Islet precursor cell (in vitro differentiated cells): ENCODE measurements at regions not wholly inside any gene's neighbourhood (a gene's known extent, or its start where the extent isn't known, plus 50 kb on each side); places are given as distances from the start of the nearest gene placed in this dataset.

ENCODE experiments used
- DNase-seq: peaks from one replicate; pipeline ENCODE4 v3.0.0-alpha.2; 2018

DNA sequence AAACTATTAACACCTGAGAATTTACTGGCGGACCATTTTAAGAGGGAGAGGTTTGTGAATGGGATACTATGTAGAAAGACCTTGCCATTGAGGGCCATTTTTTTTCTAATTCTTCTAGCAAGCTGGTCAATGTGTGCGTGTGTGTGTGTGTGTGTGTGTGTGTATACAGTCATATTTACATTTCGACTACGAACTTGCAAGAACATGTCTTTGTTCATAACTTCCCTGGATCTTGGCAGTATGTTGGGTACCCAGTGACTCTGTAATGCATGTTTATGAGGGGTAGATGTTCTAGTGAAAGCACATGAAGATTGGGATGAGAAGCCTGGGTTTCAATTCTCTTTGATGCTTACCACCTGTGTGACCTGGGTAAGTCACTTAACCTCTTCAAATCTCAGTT, 133.6 kb downstream of the UBE2E3 start:
- DNase-seq: no peak

DNA sequence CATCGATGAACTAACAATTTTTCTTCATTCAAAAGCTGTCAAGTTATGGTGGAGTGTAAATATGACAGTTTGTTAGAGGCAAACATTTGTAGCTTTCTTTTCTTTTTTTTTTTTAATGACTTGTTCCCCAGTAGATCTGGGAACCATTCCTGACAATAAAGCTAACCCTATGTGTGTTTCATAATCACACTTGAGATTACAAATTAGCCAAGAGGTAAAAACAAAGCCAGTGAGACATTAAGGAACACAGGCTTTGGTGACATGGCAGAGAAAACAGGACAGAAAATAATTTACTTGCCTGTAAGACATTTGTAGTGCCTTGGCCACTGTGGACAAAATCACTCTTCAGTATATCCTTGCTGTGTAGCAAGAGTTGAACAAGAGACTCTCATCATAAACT, 135.9 kb downstream of the UBE2E3 start:
- DNase-seq: no peak

GRCh38 chr2:181117206-181117925, 137.0 kb downstream of the UBE2E3 start:
- no peak for DNase-seq

DNA sequence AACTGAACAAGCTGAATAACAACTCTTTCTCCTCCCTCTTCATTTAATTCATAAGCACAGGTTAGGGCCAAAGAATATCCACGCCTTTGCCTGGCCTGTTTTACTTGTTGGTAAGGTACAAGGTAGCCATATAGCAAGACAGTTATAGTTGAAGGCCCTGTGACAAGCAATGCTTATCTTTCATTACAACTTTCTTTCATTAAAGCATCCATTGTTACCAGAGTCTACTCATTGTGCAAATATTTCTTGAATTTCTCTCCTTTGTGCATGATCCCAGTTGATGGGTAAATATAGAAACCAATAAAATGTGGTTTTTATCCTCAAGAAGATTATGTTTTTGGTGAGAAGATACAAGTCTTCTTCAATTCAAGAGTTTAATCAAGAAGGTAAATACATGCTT, 140.2 kb downstream of the UBE2E3 start:
- no peak for DNase-seq

DNA sequence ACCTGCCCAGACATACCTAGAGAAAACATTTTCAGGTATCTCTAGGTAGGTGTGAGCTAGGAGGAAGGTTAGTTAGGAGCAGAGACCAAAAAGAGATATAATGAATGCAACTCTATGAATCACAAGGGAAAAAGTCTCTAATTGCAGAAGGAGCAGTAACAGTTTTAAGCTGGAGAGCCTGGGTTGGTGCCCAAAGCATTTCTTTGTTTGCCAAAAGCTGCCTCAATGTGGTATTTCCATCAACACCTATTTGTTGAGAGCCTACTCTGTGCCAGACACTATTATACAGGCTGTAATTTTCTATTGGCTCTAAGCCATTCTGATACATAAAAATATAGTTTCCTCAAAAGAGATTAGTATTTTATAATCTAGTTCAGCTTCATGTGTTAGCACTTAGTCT, 141.6 kb downstream of the UBE2E3 start:
- DNase-seq: no peak

- DNase-seq: no peak
These were observed 142.2 kb downstream of the UBE2E3 start for GRCh38 chr2:181122601-181123000.

DNA sequence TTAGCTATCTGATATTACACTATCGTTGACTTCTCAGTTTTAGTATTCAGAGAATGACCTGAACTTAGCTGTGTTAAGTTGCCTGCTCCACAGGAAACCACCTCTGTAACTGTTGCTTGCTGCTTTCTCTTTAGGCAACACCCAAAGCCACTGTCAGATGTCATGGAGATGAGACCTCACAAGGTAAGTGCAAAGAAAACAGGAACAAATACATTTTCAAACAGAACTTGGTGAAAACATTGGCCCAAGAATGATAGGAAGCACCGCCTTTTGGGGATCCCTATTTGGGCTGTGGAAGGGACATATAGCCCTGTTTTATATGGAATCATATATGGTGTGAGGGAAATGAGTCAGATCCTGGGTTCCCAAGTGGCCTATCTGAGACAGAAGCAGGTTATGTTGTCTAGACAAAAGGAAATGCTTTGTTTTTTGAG, 143.4 kb downstream of the UBE2E3 start:
- DNase-seq: no peak

DNA sequence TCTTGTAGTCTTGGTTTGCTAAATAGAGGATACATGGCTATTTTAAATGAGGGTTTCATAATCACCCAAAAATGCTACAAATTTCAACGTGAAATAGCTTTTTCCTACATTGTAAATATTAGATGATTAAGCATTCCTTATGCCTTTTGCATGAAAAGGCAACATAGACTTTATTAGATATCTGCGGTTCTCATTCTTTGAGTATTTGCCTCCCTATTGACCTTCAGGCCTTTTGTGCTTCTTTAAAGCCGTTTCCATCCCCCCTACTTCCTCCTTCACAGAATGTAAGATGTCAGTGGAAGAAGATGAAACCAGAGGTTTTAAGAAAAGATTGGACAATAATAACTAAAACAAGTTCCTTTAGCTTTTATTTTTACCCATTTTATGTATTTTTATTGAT, 144.1 kb downstream of the UBE2E3 start:
- no peak for DNase-seq

- DNase-seq: no peak
These were observed 145.0 kb downstream of the UBE2E3 start for GRCh38 chr2:181125359-181125758.

- no peak for DNase-seq
These were observed 146.0 kb downstream of the UBE2E3 start for GRCh38 chr2:181126311-181126868.

DNA sequence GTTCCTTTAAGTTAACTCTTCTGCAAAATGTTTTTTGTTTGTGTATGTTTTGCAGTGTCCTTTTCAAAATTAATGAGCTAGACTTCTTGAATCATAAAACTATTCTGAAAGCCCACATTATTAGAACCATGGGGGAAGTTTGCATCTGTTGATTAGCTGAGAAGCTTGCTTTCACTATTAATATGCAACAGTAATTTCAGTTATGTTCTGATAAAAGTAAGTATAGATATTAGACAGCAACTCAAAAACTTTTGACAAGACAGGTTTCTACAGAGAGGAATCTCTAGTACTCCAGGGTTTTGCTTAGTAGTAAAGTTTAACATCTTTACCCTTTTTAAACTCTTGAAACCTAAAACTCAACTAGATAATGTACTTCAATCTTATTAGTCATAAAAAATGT, 147.8 kb downstream of the UBE2E3 start:
- DNase-seq: no peak

DNA sequence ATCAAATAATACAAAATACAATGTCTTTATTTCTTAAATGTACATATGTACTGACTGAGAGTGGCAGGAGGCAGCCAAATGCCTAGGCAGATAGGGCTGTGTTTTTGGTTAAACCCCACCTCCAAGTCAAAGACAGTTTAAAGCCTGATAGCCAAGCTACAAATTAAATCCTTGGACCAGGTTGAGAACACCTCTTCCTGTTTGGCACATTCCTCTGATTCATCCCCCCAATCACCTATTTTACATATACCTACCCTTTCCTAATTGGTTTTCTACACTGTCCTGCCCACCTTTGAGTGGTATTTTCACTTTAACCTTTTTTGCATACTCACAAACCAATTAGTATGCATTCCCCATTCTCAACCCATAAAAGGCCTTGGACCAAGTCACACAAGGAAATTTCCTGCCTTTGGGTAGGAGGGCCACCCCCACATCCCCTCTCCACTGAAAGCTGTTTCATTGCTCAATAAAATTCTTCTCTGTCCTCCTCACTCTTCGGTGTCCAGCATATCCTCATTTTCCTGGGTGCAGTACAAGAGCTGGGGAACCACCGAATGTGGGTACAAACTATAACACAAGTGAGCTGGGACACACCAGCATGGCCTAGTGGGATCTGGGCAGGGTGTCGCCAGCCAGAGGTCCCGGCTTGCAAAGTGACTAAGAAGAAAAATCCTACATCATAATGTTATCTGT, 149.1 kb downstream of the UBE2E3 start:
- DNase-seq: no peak

- DNase-seq: no peak
These were observed 150.3 kb downstream of the UBE2E3 start for GRCh38 chr2:181130686-181131085.

- DNase-seq: no peak
These were observed 151.2 kb downstream of the UBE2E3 start for GRCh38 chr2:181131584-181131983.

- no peak for DNase-seq
These were observed 158.4 kb downstream of the UBE2E3 start for GRCh38 chr2:181138816-181139215.

- DNase-seq: no peak
These were observed 159.4 kb downstream of the UBE2E3 start for GRCh38 chr2:181139831-181140230.

GRCh38 chr2:181140414-181140813, 160.0 kb downstream of the UBE2E3 start:
- DNase-seq: no peak

DNA sequence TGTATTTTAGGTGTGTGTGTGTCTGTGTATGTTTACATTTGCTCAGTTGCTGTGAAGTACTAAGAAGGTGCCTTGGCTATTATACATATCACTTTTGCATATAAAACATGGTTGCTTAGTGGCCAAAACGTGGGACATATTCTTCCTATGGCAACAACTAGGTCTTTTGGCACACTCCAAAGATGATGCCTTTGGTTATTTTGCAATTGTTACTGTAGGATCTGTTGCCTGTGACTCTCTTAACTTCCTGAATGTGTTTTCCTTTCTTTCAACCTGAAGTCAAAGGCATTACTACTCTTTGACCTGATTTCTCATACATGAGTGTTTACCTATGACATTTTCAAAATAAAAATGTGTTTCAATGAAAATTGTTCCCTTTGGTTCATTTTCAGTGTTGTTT, 160.5 kb downstream of the UBE2E3 start:
- DNase-seq: no peak

DNA sequence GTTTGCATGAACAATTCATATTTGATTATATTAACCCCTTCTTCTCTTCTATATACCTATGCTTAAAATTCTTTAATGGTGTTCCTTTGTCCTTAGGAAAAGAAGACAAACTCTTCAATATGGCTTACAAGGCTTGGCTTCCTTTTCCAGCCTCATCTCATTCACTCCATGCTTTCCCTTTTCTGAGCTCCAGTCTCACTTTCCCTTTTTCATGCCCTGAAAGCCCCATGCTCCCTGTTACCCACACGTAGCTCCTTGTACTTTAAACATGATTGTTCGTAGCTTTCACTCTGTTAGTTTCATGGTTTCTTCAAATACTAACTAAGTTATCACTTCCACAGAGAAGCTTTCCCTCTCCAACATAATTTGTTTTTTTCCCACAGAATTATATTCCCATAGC, 161.3 kb downstream of the UBE2E3 start:
- no peak for DNase-seq

DNA sequence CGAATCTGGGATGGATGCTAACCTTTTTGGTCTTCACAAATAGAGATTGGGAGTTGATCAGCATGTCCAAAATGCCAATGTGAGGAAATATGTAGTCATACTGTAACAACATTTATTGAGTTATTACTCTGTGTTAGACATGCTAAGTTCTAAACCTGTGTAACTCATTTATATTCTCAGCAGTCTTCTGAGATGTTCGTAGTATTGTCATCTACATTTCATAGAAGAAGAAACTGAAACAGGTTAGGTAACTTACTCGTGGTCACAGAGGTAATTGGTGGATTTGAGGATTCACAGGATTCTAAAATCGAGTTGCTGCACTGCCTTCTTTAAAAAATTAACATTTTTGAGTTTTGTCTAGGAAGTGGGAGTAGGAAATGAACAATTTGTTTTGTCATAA, 162.1 kb downstream of the UBE2E3 start:
- DNase-seq: no peak

GRCh38 chr2:181143790-181144300, 163.4 kb downstream of the UBE2E3 start:
- DNase-seq: no peak

GRCh38 chr2:181145645-181146044, 165.2 kb downstream of the UBE2E3 start:
- no peak for DNase-seq

- DNase-seq: no peak
These were observed 165.8 kb downstream of the UBE2E3 start for GRCh38 chr2:181146171-181146570.

GRCh38 chr2:181149056-181149455, 168.7 kb downstream of the UBE2E3 start:
- no peak for DNase-seq
